Activated CD4-positive, alpha-beta T cell treated with anti-CD3 and anti-CD28 coated beads, Interleukin-2, Interleukin-4, amounts not matched to agents 100 ng/mL and 50 ng/mL, durations not matched to agents 16 hours and 8 hours (primary cell): ENCODE measurements at regions not wholly inside any gene's neighbourhood (a gene's known extent, or its start where the extent isn't known, plus 50 kb on each side); places are given as distances from the start of the nearest gene placed in this dataset.
"Not testable (repeated sequence)": the region's sequence is repeated elsewhere in the genome, so short reads cannot be mapped to it uniquely, and the experiment has no call there.

Experiments used
- DNase-seq: peaks from one replicate; pipeline ENCODE4 v3.0.0-alpha.2; 2020; ENCODE audit warnings: low spot score

DNA sequence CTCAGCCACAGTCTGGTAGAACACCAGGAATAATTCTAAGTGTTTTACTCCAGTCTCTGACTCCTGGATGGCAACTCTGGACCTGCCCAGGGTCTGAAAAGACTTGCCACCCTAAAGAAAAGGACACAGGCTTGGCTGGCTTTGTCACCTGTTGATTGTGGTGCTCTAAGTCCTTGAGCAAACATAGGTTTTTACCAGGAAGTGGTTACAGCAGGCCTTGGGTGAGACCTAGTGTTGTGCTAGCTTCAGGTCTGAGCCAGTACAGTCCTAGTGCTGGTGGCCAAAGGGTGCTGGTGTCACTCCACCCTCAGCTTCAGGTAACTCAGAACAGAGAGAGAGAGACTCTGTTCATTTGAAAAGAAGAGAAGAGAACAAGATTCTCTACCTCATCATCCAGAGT, 1239.4 kb upstream of the CRIM1 start:
- no peak for DNase-seq

DNA sequence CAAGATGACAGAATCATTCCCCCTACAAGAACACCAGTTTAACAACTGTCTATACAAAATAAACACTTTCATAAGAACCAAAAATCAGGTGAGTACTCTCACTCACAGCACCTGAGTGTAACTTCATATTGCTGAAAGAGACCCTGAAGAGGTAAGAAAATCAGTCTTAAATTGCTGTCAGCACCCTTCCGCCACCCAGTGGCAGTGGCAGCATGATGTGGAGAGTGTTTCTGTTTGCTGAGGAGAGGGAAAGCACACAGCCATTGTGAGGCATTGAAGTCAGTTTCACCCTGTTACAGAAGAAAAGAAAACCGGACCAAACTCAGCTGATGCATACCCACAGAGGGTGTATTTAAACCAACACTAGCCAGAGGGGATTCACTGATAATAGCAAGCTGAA, 1240.8 kb upstream of the CRIM1 start:
- DNase-seq, result no peak

DNA sequence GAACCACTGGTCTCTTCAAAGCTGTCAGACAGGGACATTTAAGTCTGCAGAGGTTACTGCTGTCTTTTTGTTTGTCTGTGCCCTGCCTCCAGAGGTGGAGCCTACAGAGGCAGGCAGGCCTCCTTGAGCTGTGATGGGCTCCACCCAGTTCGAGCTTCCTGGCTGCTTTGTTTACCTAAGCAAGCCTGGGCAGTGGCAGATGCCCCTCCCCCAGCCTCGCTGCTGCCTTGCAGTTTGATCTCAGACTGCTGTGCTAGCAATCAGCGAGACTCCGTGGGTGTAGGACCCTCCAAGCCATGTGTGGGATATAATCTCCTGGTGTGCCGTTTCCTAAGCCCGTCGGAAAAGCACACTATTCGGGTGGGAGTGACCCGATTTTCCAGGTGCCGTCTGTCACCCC, 1243.2 kb upstream of the CRIM1 start:
- DNase-seq, result not testable (repeated sequence)

DNA sequence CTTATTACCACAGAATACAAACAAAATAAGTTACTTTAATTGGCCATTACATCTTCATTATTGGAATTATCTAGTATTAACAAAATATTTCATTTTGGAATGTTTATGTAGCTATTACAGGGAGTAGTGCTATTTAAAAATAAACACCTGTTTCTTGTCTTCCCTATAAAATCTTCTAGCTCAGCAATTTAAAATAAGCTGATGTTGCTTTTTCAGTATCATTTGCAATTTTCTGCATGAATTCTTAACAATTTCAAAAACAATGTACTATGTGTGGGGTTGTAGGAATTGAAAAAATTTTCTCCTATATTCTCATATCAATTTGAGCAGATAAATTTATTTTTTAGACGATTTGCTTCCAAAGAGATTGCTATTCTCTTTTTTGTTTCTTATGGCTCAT, 1251.3 kb upstream of the CRIM1 start:
- no peak for DNase-seq

DNA sequence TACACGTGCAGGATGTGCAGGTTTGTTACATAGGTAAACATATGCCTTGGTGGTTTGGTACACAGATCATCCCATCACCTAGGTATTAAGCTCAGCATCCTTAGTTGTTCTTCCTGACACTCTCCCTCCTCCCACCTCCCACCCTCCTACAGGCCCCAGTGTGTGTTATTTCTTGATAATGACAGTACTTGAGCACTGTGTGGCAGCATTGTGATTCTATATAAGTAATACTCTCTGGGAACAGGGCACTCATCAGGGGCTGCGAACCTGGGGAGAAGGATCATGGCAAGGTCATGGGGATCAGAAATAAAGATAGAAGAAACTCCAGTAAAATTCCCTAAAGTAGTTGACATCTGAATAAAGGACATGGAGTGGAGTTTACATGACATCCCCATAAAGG, 1256.2 kb upstream of the CRIM1 start:
- no peak for DNase-seq

DNA sequence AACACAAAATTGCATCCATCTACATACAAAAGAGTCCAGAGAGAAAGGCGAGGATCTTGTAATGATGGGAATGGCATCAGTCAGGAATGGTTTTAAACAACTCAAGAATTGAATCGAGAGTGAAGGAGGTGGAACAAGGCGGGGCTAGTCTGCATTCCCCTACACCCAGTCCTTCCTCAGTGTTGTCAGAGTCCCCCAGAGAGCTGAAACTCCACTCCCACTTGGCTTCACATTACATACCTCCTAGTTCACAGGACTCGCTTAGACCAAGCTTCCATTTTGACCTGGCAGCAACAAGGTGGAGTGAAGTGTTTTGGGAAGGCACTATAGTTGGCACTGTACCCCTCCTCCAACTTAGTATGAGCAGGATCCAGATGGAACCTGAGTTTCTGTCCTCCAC, 1273.5 kb upstream of the CRIM1 start:
- DNase-seq, result no peak

DNA sequence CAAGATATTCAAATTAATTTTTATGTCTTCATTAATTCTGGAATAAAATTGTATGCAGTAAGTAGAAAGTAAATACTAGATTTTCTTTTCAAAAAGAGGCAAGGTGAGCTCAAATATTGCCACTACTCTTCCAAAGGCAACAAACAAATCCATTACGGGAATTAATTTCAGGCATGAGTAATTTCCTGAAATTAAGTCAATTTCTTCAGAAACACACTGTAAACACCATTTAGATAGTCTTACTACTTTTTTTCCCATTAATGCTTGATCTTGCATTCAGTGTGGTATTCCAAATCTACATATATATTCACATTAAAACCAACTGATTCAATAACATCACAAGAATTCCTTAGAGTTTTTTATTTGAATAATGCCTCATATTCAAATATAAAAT, 1274.0 kb upstream of the CRIM1 start:
- DNase-seq, result no peak

DNA sequence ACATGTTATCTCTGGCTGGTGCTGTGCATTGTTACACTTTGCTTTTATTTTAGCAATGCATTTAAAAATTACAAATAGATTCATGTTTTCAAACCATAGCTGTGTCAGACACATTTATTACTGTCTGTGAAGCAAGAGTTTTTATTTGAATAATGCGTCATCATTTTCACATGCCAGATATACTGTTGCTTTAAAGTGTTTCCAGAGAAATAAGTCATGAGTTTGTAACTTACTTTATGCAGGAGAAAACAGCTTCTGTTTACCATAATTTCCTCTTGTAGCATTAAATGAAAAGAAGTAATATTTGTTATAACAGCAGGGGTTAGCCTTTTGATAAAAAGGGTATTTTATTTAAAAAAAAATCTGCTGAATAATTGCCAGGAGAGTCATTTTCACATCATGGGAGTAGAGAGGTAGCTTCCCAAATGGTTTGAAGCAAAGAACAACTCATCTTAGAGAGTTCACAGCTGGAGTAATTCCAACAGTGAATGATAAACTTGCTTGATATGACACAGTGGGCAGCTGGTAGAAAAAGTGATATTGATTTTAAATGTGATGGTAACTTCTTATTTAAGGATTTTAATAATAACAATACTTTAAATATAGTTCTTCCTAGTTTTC, 1274.5 kb upstream of the CRIM1 start:
- DNase-seq, result no peak

DNA sequence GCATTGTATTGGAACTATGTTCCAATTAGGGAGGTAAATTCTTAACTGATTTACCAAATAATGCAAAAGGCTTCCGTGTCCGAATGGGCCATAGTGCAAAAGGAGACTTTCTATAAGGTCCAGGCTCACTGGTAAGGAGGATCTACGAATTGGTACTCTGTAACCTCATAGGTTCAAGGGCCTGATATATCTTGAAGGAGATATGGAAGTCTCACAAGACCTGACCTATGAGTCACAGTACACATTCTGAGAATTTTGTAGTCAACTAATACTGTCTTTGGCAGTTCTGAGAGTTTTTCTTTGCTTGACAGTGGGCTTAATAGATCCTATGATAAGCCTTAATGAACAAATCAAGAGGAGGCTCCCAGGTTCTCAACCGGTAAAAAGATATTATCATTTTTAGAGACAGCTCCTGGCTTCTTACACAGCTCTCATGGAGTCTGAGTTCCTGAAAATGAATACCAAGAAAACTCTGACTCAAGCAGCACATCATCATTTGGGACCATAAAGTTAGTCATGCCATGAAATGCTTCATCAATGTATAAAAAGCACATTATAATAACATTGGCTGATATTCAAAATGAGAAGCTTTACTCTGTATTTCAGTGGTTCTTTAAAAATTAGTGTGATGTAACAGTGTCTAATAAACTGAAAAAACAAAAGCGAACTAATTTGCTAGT, 1275.2 kb upstream of the CRIM1 start:
- DNase-seq, result no peak

DNA sequence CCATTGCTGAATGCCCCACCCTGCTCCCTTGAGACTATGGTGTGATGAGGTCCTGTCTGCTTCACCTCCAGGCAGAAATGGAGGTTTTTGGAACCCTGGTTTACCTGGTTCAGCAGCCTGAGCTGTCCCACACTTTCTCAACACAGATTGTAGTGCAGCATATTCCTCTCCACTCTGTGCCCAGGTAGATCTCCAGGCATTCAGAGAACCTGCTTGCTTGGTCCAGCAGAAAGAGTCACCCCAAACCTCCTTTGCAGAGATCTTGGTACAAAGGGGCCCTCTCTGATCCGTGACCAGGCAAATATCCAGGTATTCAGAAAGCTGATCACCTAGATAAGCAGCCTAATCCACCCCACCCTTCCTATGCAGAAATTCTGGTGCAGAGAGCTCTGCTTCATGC, 1288.2 kb upstream of the CRIM1 start:
- no peak for DNase-seq

DNA sequence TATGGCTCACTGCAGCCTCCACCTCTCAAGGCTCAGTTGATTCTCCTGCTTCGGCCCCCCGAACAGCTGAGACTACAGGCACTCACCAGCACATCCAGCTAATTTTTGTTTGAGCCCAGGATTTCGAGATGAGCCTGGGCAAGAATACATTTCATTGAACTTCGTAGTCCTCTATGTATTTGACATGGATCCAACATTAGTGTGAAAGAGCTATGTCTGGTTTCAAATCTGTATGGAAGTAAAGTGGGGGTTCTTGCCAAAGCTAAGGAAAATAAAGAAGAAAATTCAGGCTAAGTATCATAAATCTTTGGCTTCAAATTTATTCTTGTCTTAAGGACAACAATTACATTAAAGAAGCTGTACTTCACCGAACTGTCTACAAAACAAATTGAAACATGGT, 1291.7 kb upstream of the CRIM1 start:
- no peak for DNase-seq

DNA sequence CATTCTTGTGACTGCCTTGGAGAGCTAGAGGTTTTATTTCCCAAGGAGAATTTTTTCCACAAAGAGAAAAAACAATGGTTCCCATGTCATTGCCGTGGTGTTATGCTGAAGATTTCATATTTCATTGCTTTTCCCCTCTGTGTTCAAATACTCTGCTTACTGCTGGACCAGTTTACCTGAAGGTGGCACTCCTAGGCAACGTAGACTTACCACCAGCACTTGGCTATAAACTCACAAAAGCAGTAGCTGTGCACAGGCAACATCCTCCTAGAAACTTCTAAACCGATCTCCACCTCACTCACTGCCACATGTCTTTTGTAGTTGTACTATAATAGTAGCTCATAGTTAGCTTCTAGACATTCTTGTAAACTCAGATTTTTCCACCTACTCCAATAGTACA, 1319.7 kb upstream of the CRIM1 start:
- no peak for DNase-seq

DNA sequence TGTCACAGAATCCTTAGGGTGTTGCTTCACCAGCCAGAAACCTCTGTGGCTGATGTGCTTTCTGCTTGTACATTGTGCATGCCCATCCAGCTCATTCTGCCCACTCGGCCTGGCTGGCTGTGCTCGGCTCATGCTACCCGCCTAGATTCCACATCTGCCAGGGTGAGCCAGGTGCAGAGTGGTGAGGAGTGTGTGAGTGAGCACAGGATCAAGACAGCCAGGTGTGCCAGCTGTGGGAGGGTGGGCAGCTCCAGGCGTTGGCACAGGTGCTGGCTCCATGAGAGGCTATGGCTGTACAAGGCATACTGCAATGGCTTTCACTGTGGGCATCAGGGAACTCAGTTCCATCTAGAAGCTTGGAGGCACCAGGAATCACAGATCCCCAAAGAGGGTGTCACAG, 1321.8 kb upstream of the CRIM1 start:
- DNase-seq, result no peak

DNA sequence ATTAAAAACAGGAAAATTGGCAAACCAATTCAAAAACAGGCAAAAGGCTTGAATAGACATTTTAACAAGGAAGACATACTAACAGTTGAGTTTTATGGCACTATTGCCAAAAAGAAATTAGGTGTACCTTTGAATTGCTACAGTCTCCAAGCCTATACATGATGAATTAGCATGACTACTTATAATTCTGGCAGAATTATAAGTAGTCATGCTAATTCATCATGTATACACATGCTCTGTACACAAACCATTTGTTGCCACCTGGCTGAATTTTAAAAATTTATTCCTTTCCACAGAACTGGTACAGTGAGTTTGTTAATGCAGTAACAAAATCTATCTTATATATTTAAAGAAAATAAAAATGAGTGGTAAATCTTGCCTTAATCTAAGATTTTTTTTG, 1332.0 kb upstream of the CRIM1 start:
- DNase-seq, result no peak

DNA sequence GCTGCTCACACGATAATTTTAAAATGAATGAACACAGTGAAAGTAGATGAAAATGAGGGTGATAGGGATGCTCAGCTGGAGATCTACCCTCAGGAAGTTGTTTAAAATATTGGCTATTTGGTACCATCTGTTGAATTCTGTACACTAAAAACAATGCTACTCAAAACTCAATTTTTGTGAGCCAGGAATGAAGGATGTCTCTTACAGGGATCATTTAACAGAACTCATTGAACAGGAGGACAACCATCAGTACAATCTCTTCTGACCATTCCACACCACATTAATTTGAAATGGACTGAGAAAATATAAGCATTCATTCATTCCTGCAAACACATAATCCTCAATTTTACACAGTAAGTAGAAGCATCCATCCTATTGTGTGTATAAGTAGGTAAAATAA, 1355.1 kb upstream of the CRIM1 start:
- DNase-seq, result no peak

DNA sequence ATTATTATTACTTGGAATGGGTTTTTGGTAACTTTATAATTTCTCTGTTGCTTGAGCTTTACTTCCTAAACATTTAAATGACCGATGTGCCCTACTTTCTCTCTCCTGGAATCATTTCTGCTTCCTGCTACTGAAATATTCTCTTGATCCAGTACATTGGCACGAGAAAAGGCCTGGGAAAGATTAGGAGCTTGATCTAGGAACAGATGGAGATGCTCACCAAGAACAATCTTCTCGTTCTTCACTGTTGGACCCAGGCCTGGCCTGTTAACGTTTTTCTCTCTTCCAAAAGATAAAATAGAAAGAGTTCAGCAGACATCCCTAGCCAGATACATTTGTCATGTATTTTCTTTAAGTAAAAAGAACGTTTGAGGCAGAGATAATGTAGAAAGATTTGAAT, 1356.8 kb upstream of the CRIM1 start:
- DNase-seq, result no peak

DNA sequence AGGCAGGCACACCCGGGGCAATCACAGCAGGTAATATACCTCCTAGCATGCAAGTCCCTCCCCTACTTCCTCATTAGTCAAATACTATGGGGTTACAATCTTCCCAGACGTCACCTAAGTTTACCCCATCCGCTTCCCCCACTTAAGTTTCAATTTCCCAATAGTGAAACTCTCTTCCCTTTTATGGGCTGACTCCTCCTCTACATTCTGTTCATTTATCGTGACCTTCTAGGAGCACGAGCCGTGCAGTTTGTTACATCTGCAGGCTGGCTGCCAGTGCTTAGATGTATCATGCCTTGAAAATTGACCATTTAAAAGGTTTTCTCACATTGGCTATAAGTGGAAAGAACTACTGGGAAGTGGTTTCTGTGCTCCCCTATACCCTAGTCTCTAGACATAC, 1357.8 kb upstream of the CRIM1 start:
- DNase-seq, result no peak

DNA sequence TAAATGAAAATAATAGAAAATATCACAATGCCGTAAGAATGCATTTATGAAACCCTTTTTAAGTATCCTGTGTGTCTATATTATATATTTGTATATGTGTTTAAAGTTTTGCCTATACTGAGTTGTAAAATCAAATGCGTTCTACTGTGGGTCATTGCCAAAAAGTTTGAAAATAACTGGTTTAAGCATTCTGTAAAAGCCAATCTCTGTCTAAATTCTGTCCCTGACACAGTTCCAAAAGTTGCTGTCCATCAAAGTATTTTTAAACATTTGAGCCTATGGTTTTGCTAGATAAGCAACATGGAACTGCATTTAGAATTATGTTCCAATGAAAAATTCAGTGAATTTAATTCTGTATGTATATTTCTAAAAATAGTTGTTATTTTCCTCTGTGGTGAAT, 1360.4 kb upstream of the CRIM1 start:
- DNase-seq, result no peak

DNA sequence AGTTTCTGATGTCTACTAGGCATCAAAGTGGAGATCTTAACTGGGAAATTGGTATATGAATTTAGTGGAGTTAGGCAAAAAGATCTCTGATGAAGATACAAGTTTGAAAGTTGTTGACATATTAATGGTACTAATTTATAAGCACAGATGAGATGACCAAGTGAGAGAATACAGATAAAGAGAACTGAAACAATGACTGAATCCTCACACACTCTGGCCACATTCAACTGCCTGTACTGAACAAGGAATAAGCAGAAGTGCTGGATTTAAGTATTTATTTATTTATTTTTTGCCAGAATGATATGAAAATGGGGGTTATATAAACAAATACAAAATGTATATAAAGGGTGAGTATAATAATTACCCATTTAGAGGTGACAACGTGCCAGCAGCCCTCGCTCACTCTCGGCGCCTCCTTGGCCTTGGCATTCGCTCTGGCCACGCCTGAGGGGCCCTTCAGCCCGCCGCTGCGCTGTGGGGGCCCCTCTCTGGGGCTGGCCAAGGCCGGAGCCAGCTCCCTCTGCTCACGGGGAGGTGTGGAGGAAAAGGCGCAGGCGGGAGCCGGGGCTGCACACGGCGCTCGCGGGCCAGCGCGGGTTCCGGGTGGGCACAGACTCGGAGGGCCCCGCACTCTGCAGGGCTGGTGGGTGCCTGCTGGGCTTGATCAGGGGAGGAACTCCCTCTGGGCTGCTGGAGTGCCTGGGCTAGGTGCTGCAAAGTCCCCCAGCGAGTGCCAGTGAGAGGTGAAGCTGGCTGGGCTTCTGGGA, 1363.9 kb upstream of the CRIM1 start:
- DNase-seq, result no peak

DNA sequence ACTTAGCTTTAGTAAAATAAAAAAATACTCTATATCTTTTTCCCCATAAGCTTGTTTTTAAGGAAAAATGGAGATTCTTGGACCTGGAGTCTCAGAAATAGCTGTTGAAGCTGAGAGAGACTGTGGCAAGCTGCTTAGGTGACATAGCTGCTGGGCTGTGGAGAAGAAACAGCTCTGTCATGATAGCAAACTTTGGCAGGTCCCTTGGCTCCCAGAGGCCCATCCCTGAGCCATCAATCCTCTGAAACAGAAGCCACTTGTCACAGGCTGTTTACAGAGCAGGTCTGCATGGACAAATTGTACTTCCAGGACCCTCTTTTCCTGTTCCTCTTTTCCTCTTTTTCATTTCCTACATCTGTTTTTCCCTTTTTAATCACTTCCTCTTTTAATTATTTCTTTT, 1370.1 kb upstream of the CRIM1 start:
- DNase-seq, result no peak

DNA sequence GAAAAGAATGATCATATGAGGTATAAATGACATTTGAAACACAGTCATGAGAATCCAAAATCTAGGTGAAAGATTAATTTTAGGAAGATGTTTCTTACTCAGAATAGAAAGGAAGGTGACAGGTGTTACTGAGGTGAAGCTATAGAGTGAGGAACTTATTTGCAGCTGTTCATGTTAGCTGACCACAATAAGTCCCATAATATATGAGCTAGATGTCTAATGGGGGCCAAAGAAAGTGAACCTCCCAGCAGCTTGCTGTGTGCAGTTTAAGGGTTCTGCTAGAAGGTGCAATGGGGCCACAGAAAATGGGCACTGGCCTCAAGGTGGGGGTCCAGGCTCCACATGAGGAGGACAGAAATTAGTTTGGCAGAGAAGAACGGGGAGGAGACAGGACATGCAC, 1374.9 kb upstream of the CRIM1 start:
- no peak for DNase-seq

DNA sequence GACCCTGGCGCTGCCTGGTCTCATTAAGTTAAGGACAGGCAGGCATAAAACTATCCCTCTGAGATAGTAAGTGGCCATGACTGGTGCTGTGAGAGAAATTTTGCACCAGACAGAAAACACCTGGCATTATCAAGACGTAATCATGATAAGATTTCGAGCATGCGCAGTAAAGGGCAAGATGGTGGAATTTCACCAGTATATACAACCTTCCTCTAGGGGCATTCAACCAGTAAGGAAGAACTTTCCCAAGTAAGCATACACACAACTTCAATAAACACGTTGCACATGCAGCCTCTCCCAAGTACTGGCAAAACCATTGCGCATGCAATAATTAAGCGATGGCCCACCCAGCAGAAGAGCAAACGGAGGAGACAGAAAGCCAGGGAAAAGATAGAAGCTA, 1376.4 kb upstream of the CRIM1 start:
- no peak for DNase-seq

DNA sequence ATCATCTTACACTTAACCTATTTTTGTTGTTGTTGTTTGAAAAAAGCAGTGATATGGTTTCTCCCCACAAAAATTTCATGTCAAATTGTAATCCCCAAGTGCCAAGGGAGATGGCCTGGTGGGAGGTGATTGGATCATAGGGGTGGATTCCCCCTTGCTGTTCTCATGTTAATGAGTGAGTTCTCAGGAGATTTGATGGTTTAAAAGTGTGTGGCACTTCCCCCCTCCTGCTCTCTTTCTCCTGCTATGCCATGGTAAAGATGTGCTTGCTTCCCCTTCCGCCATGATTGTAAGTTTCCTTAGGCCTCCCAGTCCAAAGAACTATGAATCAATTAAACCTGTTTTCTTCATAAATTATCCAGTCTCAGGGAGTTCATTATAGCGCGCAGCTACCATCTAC, 1362.7 kb upstream of the FAM98A start:
- no peak for DNase-seq

DNA sequence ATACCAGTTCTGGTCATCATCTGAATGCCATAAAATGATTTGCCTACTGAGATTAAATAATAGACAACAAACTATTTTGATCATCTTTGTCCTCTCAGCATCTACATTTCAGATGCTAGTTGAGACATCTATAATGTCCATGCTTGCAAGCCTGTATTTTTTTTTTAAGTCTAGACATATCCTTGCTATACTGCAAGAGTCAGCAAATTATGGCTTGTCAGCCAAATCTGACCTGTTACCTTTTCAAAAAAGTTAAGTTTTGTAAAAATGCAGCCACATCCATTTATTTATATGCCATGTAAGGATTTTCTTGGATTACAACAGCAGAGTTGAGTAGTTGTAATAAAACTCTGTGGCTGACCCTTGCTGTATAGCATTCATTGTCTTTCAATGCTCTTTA, 1355.7 kb upstream of the FAM98A start:
- no peak for DNase-seq
